Breast epithelium (tissue), 3 donors: ENCODE measurements at regions not wholly inside any gene's neighbourhood (a gene's known extent, or its start where the extent isn't known, plus 50 kb on each side); places are given as distances from the start of the nearest gene placed in this dataset.

Experiments
- CTCF ChIP-seq, 3 donors: fragments of 450-650 bp; IDR thresholded peaks; one replicate each; pipeline ENCODE4 v1.5.1; 2016 to 2017; ENCODE audit warnings: antibody characterized with exemption in 3 of 3, mild to moderate bottlenecking in 3 of 3, moderate library complexity in 3 of 3
- POLR2A ChIP-seq: fragments of 450-650 bp; IDR thresholded peaks from one replicate; pipeline ENCODE4 v1.6.1; 2016; ENCODE audit warnings: antibody characterized with exemption, mild to moderate bottlenecking, moderate library complexity
- POLR2AphosphoS5 ChIP-seq, 3 donors: sonication (generic); formaldehyde crosslinking; IDR thresholded peaks; one replicate each; pipeline ENCODE4 v1.6.1; 2017; ENCODE audit warnings: antibody characterized with exemption in 3 of 3

DNA sequence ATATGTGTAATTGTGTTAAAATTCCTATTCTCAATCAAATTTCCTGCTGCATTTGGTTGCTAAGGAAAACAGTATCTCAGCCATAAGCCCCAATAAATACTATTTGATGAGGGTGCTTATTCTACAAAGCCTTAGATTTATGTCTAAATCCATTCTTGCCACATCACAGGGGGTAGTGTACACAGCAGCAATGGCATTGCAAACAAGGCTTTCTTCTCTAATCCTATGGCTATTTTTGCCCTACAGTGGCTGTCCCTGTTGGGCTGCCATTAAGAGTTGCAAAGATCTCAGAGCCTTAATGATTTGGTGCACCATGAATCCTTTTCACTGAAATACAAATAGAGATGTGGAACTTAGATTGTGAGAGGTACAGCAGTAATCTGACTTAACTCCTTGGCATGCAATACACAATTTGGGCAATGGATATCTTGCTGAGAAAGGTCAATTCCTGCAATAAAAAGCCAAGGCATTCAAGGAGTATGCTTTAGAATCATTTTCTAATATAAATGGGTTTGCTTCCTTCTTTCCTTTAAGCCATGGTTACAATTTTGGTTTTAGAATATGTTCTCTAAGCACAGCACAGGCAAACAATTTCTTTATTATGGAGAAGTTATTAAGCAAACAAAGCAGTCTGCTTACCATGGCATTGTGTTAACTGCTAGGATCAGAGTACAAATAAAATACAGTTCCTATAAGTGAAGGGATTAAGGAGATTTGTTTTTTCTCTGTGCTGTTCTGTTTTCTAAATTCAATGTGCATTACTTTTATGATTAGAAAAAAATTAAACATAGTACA, 69.8 kb upstream of the CD302 start:
- no peak for TF ChIP-seq CTCF (IDR thresholded peaks at IDR 0.05)
- no peak for TF ChIP-seq POLR2A
- no peak for TF ChIP-seq POLR2AphosphoS5 (IDR thresholded peaks at IDR 0.05)
